Activated T-helper 1 cell treated with anti-CD3 and anti-CD28 coated beads, Interleukin-2, amount 50 U/mL, for 16 hours (primary cell): ENCODE measurements at regions not wholly inside any gene's neighbourhood (a gene's known extent, or its start where the extent isn't known, plus 50 kb on each side); places are given as distances from the start of the nearest gene placed in this dataset.
"Not testable (repeated sequence)": the region's sequence is repeated elsewhere in the genome, so short reads cannot be mapped to it uniquely, and the experiment has no call there.

ENCODE experiments used
- DNase-seq, 2 donors: peaks; one replicate each; pipeline ENCODE4 v3.0.0-alpha.2; 2020; ENCODE audit warnings: low read depth in 1 of 2, low spot score in 1 of 2

GRCh38 chr2:56510610-56511009 lies 326.8 kb downstream of the CCDC85A start:
- no peak for DNase-seq

- no peak for DNase-seq
Measured at GRCh38 chr2:56515399-56515798, 331.6 kb downstream of the CCDC85A start.

GRCh38 chr2:56519806-56520205 lies 336.0 kb downstream of the CCDC85A start:
- no peak for DNase-seq

- no peak for DNase-seq
Measured at GRCh38 chr2:56522605-56523089, 338.9 kb downstream of the CCDC85A start.

GRCh38 chr2:56523816-56524215 lies 340.0 kb downstream of the CCDC85A start:
- DNase-seq: no peak

- no peak for DNase-seq
Measured at GRCh38 chr2:56531668-56532420, 348.1 kb downstream of the CCDC85A start.

GRCh38 chr2:56534321-56534720 lies 350.5 kb downstream of the CCDC85A start:
- DNase-seq: no peak

- DNase-seq: no peak
Measured at GRCh38 chr2:56537756-56538155, 354.0 kb downstream of the CCDC85A start.

- no peak for DNase-seq
Measured at GRCh38 chr2:56539618-56540017, 355.8 kb downstream of the CCDC85A start.

- no peak for DNase-seq
Measured at GRCh38 chr2:56540467-56540866, 356.7 kb downstream of the CCDC85A start.

- DNase-seq: no peak
Measured at GRCh38 chr2:56540916-56541315, 357.1 kb downstream of the CCDC85A start.

- DNase-seq: no peak
Measured at GRCh38 chr2:56542213-56542612, 358.4 kb downstream of the CCDC85A start.

GRCh38 chr2:56565143-56565542 lies 381.4 kb downstream of the CCDC85A start:
- no peak for DNase-seq

GRCh38 chr2:56571074-56571473 lies 387.3 kb downstream of the CCDC85A start:
- no peak for DNase-seq

- no peak for DNase-seq
Measured at GRCh38 chr2:56576001-56576400, 392.2 kb downstream of the CCDC85A start.

GRCh38 chr2:56580242-56580641 lies 396.5 kb downstream of the CCDC85A start:
- no peak for DNase-seq

- no peak for DNase-seq
Measured at GRCh38 chr2:56582570-56582969, 398.8 kb downstream of the CCDC85A start.

- DNase-seq: no peak
Measured at GRCh38 chr2:56583796-56584315, 400.1 kb downstream of the CCDC85A start.

- no peak for DNase-seq
Measured at GRCh38 chr2:56587456-56587855, 403.7 kb downstream of the CCDC85A start.

- DNase-seq: no peak
Measured at GRCh38 chr2:56589194-56589593, 405.4 kb downstream of the CCDC85A start.

GRCh38 chr2:56589835-56590234 lies 406.0 kb downstream of the CCDC85A start:
- no peak for DNase-seq

- no peak for DNase-seq
Measured at GRCh38 chr2:56590611-56591010, 406.8 kb downstream of the CCDC85A start.

GRCh38 chr2:56606086-56606485 lies 422.3 kb downstream of the CCDC85A start:
- not testable (repeated sequence) for DNase-seq
